WTC11 (cell line): ENCODE measurements at regions not wholly inside any gene's neighbourhood (a gene's known extent, or its start where the extent isn't known, plus 50 kb on each side); places are given as distances from the start of the nearest gene placed in this dataset.
"Not testable (repeated sequence)": the region's sequence is repeated elsewhere in the genome, so short reads cannot be mapped to it uniquely, and the experiment has no call there.

ENCODE experiments used
- ATAC-seq: fragments of 200-7000 bp; cut with Tn5 transposase; 2 replicates; pipeline ENCODE4 v1.10.0; 2021; ENCODE audit warnings: mild to moderate bottlenecking, moderate library complexity
- CTCF ChIA-PET: fragments of 300-600 bp; sonication (Branson Sonifier 250); formaldehyde crosslinking; loops from one replicate; lab custom pipeline; 2021; ENCODE audit warnings: antibody characterized with exemption; lab: Charles Lee
- POLR2A ChIA-PET: fragments of 350-600 bp; sonication (Branson Sonifier 250); formaldehyde crosslinking; loops from one replicate; lab custom pipeline; 2021; ENCODE audit warnings: antibody characterized with exemption; lab: Charles Lee
- DNase-seq: peaks from one replicate; pipeline ENCODE4 v3.0.0; 2021; ENCODE audit warnings: low spot score
- H3K27ac Mint-ChIP-seq: 2 replicates; pipeline ENCODE4 v1.8.0; 2021; ENCODE audit warnings: mixed read lengths
- H3K27me3 Mint-ChIP-seq: 2 replicates; pipeline ENCODE4 v1.8.0; 2021; ENCODE audit warnings: low read depth, mild to moderate bottlenecking, moderate library complexity, mixed read lengths
- H3K36me3 Mint-ChIP-seq: 2 replicates; pipeline ENCODE4 v1.8.0; 2021; ENCODE audit warnings: mixed read lengths
- H3K4me1 Mint-ChIP-seq: 2 replicates; pipeline ENCODE4 v1.8.0; 2022; ENCODE audit warnings: mixed read lengths
- H3K4me3 Mint-ChIP-seq: 2 replicates; pipeline ENCODE4 v1.8.0; 2021; ENCODE audit warnings: mild to moderate bottlenecking, moderate library complexity, mixed read lengths
- H3K9me3 Mint-ChIP-seq: 2 replicates; pipeline ENCODE4 v1.8.0; 2021; ENCODE audit warnings: mixed read lengths
- ARID4B ChIP-seq: sonication (generic); formaldehyde crosslinking; IDR thresholded peaks from 2 replicates; pipeline ENCODE4 v1.8.0; 2023; ENCODE audit warnings: missing genetic modification reagents, mild to moderate bottlenecking, borderline replicate concordance
- CBFB ChIP-seq: sonication (generic); formaldehyde crosslinking; IDR thresholded peaks from 2 replicates; pipeline ENCODE4 v1.8.1; 2022; ENCODE audit warnings: mild to moderate bottlenecking, low read depth, missing genetic modification reagents
- CREB1 ChIP-seq: sonication (generic); formaldehyde crosslinking; IDR thresholded peaks from 2 replicates; pipeline ENCODE4 v1.8.0; 2023; ENCODE audit warnings: mild to moderate bottlenecking, missing genetic modification reagents
- FOXK1 ChIP-seq: sonication (generic); formaldehyde crosslinking; IDR thresholded peaks from 2 replicates; pipeline ENCODE4 v1.8.0; 2022; ENCODE audit warnings: mild to moderate bottlenecking, moderate library complexity, missing genetic modification reagents
- HMGXB4 ChIP-seq: sonication (generic); formaldehyde crosslinking; IDR thresholded peaks from 2 replicates; pipeline ENCODE4 v1.8.1; 2023; ENCODE audit warnings: mild to moderate bottlenecking, moderate library complexity, missing genetic modification reagents
- IRF2 ChIP-seq: sonication (generic); formaldehyde crosslinking; IDR thresholded peaks from 2 replicates; pipeline ENCODE4 v1.8.0; 2022; ENCODE audit warnings: low read depth, missing genetic modification reagents, borderline replicate concordance
- KAT7 ChIP-seq: sonication (generic); formaldehyde crosslinking; IDR thresholded peaks from 2 replicates; pipeline ENCODE4 v1.8.1; 2023; ENCODE audit warnings: missing genetic modification reagents, mild to moderate bottlenecking, borderline replicate concordance
- MXD4 ChIP-seq: fragments of 250-450 bp; sonication (Bioruptor Pico); IDR thresholded peaks from 2 replicates; pipeline ENCODE4 v1.8.0; 2021; ENCODE audit warnings: mild to moderate bottlenecking, moderate library complexity, borderline replicate concordance
- NFATC4 ChIP-seq: fragments of 250-450 bp; sonication (Bioruptor Pico); IDR thresholded peaks from 2 replicates; pipeline ENCODE4 v1.9.0; 2021; ENCODE audit warnings: mild to moderate bottlenecking
- RELA ChIP-seq: sonication (generic); formaldehyde crosslinking; IDR thresholded peaks from 2 replicates; pipeline ENCODE4 v1.8.1; 2022; ENCODE audit warnings: missing genetic modification reagents, mild to moderate bottlenecking, borderline replicate concordance
- SOX15 ChIP-seq: fragments of 250-450 bp; sonication (Bioruptor Pico); IDR thresholded peaks from 2 replicates; pipeline ENCODE4 v1.9.0; 2021; ENCODE audit warnings: mild to moderate bottlenecking
- SP1 ChIP-seq: sonication (generic); formaldehyde crosslinking; conservative IDR thresholded peaks from 2 replicates; pipeline ENCODE4 v1.8.1; 2022; ENCODE audit warnings: missing genetic modification reagents
- TCF7 ChIP-seq: sonication (generic); formaldehyde crosslinking; IDR thresholded peaks from 2 replicates; pipeline ENCODE4 v1.8.0; 2022; ENCODE audit warnings: mild to moderate bottlenecking, low read depth, missing genetic modification reagents, moderate library complexity
- ZNF423 ChIP-seq: fragments of 250-450 bp; sonication (Bioruptor Pico); IDR thresholded peaks from 2 replicates; pipeline ENCODE4 v2.1.2; 2022; ENCODE audit warnings: mild to moderate bottlenecking, moderate library complexity
- ZNF671 ChIP-seq: fragments of 250-450 bp; sonication (Bioruptor Pico); IDR thresholded peaks from 2 replicates; pipeline ENCODE4 v1.8.0; 2021; ENCODE audit warnings: mild to moderate bottlenecking
- TF ChIP-seq, protein P1 (sequence below): sonication (generic); formaldehyde crosslinking; IDR thresholded peaks from 2 replicates; pipeline ENCODE4 v1.8.0; 2022; ENCODE audit warnings: mild to moderate bottlenecking, missing genetic modification reagents
- TF ChIP-seq, protein P2 (sequence below): sonication (generic); formaldehyde crosslinking; conservative IDR thresholded peaks from 2 replicates; pipeline ENCODE4 v1.8.1; 2022; ENCODE audit warnings: mild to moderate bottlenecking, missing genetic modification reagents
- TF ChIP-seq, protein P3 (sequence below): fragments of 250-450 bp; sonication (Bioruptor Pico); IDR thresholded peaks from 2 replicates; pipeline ENCODE4 v1.8.0; 2021; ENCODE audit warnings: mild to moderate bottlenecking
- TF ChIP-seq, protein P4 (sequence below): sonication (generic); formaldehyde crosslinking; IDR thresholded peaks from 2 replicates; pipeline ENCODE4 v1.8.1; 2023; ENCODE audit warnings: mild to moderate bottlenecking, missing genetic modification reagents, moderate library complexity

GRCh38 chr14:48704639-48705038 lies 881.5 kb downstream of the RPS29 start:
- ChIA-PET CTCF (no interaction called here), POLR2A (no interaction called here)
- Mint-ChIP-seq H3K4me3 (no peak overlapping the region), H3K27me3 (no peaks in the 10 kb centered on the region; the same call in 1 of the 2 replicates), H3K4me1 (no peaks in the 10 kb centered on the region; the same call in 1 of the 2 replicates), H3K9me3 (peaks cover 25% of the 10 kb centered on the region), H3K27ac (no peak overlapping the region), H3K36me3 (peaks cover 7% of the 10 kb centered on the region)
- DNase-seq (no peak), ATAC-seq (no peak)
- no peak for TF ChIP-seq ZNF671

GRCh38 chr14:48703728-48704467 lies 882.3 kb downstream of the RPS29 start:
- TF ChIP-seq SOX15 (CRISPR knock-in tag), result no peak
- TF ChIP-seq, protein P1, sequence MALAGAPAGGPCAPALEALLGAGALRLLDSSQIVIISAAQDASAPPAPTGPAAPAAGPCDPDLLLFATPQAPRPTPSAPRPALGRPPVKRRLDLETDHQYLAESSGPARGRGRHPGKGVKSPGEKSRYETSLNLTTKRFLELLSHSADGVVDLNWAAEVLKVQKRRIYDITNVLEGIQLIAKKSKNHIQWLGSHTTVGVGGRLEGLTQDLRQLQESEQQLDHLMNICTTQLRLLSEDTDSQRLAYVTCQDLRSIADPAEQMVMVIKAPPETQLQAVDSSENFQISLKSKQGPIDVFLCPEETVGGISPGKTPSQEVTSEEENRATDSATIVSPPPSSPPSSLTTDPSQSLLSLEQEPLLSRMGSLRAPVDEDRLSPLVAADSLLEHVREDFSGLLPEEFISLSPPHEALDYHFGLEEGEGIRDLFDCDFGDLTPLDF, result no peak
- TF ChIP-seq MXD4 (CRISPR knock-in tag), result no peak
- TF ChIP-seq CREB1 (CRISPR knock-in tag), result no peak
- no peak for TF ChIP-seq IRF2 (CRISPR knock-in tag)
- TF ChIP-seq, protein P2, sequence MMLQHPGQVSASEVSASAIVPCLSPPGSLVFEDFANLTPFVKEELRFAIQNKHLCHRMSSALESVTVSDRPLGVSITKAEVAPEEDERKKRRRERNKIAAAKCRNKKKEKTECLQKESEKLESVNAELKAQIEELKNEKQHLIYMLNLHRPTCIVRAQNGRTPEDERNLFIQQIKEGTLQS (CRISPR knock-in tag), result no peak
- no peak for TF ChIP-seq ZNF423
- TF ChIP-seq CBFB (CRISPR knock-in tag), result no peak
- TF ChIP-seq ARID4B (CRISPR knock-in tag), result no peak
- TF ChIP-seq RELA, result no peak
- TF ChIP-seq HMGXB4 (CRISPR knock-in tag), result no peak
- no peak for TF ChIP-seq TCF7 (CRISPR knock-in tag)
- TF ChIP-seq, protein P3, sequence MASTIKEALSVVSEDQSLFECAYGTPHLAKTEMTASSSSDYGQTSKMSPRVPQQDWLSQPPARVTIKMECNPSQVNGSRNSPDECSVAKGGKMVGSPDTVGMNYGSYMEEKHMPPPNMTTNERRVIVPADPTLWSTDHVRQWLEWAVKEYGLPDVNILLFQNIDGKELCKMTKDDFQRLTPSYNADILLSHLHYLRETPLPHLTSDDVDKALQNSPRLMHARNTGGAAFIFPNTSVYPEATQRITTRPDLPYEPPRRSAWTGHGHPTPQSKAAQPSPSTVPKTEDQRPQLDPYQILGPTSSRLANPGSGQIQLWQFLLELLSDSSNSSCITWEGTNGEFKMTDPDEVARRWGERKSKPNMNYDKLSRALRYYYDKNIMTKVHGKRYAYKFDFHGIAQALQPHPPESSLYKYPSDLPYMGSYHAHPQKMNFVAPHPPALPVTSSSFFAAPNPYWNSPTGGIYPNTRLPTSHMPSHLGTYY (CRISPR knock-in tag), result no peak
- TF ChIP-seq KAT7 (CRISPR knock-in tag), result no peak
- no peak for TF ChIP-seq NFATC4
- TF ChIP-seq FOXK1 (CRISPR knock-in tag), result no peak
- TF ChIP-seq SP1, result no peak
- TF ChIP-seq, protein P4, sequence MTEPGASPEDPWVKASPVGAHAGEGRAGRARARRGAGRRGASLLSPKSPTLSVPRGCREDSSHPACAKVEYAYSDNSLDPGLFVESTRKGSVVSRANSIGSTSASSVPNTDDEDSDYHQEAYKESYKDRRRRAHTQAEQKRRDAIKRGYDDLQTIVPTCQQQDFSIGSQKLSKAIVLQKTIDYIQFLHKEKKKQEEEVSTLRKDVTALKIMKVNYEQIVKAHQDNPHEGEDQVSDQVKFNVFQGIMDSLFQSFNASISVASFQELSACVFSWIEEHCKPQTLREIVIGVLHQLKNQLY (CRISPR knock-in tag), result no peak
- DNase-seq (no peak), ATAC-seq (no peak)
- Mint-ChIP-seq H3K36me3 (peaks cover 12% of the 10 kb centered on the region), H3K9me3 (peaks cover 32% of the 10 kb centered on the region), H3K4me1 (no peaks in the 10 kb centered on the region; the same call in 1 of the 2 replicates), H3K27me3 (no peaks in the 10 kb centered on the region; the same call in 1 of the 2 replicates), H3K4me3 (no peak overlapping the region), H3K27ac (no peak overlapping the region)
- CTCF ChIA-PET, result no interaction called here
- POLR2A ChIA-PET, result no interaction called here

DNA sequence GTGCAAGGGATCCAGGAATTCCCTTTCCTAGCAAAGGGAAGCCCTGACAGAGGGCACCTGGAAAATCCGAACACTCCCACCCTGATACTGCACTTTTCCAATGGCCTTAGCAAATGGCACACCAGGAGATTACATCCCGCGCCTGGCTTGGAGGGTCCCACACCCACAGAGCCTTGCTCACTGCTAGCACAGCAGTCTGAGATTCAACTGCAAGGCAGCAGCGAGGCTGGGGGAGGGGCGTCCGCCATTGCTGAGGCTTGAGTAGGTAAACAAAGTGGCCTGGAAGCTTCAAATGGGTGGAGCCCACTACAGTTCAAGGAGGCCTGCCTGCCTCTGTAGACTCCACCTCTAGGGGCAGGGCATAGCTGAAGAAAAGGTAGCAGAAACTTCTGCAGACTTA lies 888.8 kb downstream of the RPS29 start:
- H3K4me1 Mint-ChIP-seq, H3K4me3 Mint-ChIP-seq, ATAC-seq, CTCF ChIA-PET, H3K27me3 Mint-ChIP-seq, POLR2A ChIA-PET, H3K27ac Mint-ChIP-seq: not testable (repeated sequence)
- Mint-ChIP-seq H3K36me3 (peaks cover 22% of the 10 kb centered on the region), H3K9me3 (peaks cover 53% of the 10 kb centered on the region)
- DNase-seq, result peak; percentile 11
